BLaER1 (cell line): ENCODE measurements at regions not wholly inside any gene's neighbourhood (a gene's known extent, or its start where the extent isn't known, plus 50 kb on each side); places are given as distances from the start of the nearest gene placed in this dataset.

Experiments used
- H3K27ac ChIP-seq: shearing (Covaris generic); formaldehyde crosslinking; 2 replicates; pipeline ENCODE4 v1.8.1; 2022
- H3K27me3 ChIP-seq: shearing (Covaris generic); formaldehyde crosslinking; 2 replicates; pipeline ENCODE4 v1.8.1; 2022
- H3K36me3 ChIP-seq: shearing (Covaris generic); formaldehyde crosslinking; 2 replicates; pipeline ENCODE4 v1.8.1; 2022
- H3K4me1 ChIP-seq: shearing (Covaris generic); formaldehyde crosslinking; 2 replicates; pipeline ENCODE4 v1.8.1; 2022
- H3K4me2 ChIP-seq: shearing (Covaris generic); formaldehyde crosslinking; 2 replicates; pipeline ENCODE4 v1.8.1; 2022
- H3K4me3 ChIP-seq: shearing (Covaris generic); formaldehyde crosslinking; 2 replicates; pipeline ENCODE4 v1.8.1; 2022
- H3K9ac ChIP-seq: shearing (Covaris generic); formaldehyde crosslinking; 2 replicates; pipeline ENCODE4 v1.8.1; 2022
- H3K9me3 ChIP-seq: shearing (Covaris generic); formaldehyde crosslinking; 2 replicates; pipeline ENCODE4 v1.8.1; 2022
- H4K20me1 ChIP-seq: shearing (Covaris generic); formaldehyde crosslinking; 2 replicates; pipeline ENCODE4 v1.8.1; 2022
- Cebpa-rat ChIP-seq: shearing (Covaris generic); IDR thresholded peaks from 2 replicates; pipeline ENCODE4 v1.8.1; 2022

- Histone ChIP-seq H3K27ac (no peak overlapping the region), H4K20me1 (peaks cover 9% of the 10 kb centered on the region; the same call in 1 of the 2 replicates), H3K27me3 (peaks cover 48% of the 10 kb centered on the region), H3K4me1 (peaks cover 19% of the 10 kb centered on the region), H3K4me2 (peak overlapping the region; percentile 100), H3K9ac (peak overlapping the region; percentile 49), H3K4me3 (peak overlapping the region; percentile 71), H3K36me3 (no peaks in the 10 kb centered on the region), H3K9me3 (no peaks in the 10 kb centered on the region)
- TF ChIP-seq Cebpa-rat, result no peak
These were observed 73.3 kb upstream of the ZBED5 start for GRCh38 chr11:10930972-10931760.

GRCh38 chr11:10930224-10930971 lies 72.5 kb upstream of the ZBED5 start:
- TF ChIP-seq Cebpa-rat, result no peak
- H3K9me3 ChIP-seq, result no peaks in the 10 kb centered on the region
- peak overlapping the region; percentile 100 for H3K4me2 ChIP-seq
- peaks cover 48% of the 10 kb centered on the region for H3K27me3 ChIP-seq
- peak overlapping the region; percentile 49 for H3K9ac ChIP-seq
- H3K36me3 ChIP-seq, result no peaks in the 10 kb centered on the region
- peaks cover 9% of the 10 kb centered on the region; the same call in 1 of the 2 replicates for H4K20me1 ChIP-seq
- no peak overlapping the region for H3K27ac ChIP-seq
- peaks cover 19% of the 10 kb centered on the region for H3K4me1 ChIP-seq
- H3K4me3 ChIP-seq, result peak overlapping the region; percentile 71

GRCh38 chr11:10927538-10927937 lies 69.7 kb upstream of the ZBED5 start:
- Histone ChIP-seq H3K36me3 (no peaks in the 10 kb centered on the region), H3K9ac (no peak overlapping the region), H3K4me2 (no peak overlapping the region), H3K27me3 (peaks cover 38% of the 10 kb centered on the region), H3K9me3 (no peaks in the 10 kb centered on the region), H3K4me1 (peaks cover 11% of the 10 kb centered on the region), H3K4me3 (no peak overlapping the region), H3K27ac (no peak overlapping the region), H4K20me1 (peaks cover 9% of the 10 kb centered on the region; the same call in 1 of the 2 replicates)
- no peak for TF ChIP-seq Cebpa-rat

GRCh38 chr11:10926801-10927211 lies 69.0 kb upstream of the ZBED5 start:
- Histone ChIP-seq H3K9me3 (no peaks in the 10 kb centered on the region), H3K4me3 (no peak overlapping the region), H3K27ac (no peak overlapping the region), H3K4me1 (peaks cover 11% of the 10 kb centered on the region), H4K20me1 (peaks cover 9% of the 10 kb centered on the region; the same call in 1 of the 2 replicates), H3K36me3 (no peaks in the 10 kb centered on the region), H3K4me2 (no peak overlapping the region), H3K27me3 (peaks cover 31% of the 10 kb centered on the region), H3K9ac (no peak overlapping the region)
- no peak for TF ChIP-seq Cebpa-rat

- Histone ChIP-seq H3K4me1 (peaks cover under 1% of the 10 kb centered on the region; the same call in 1 of the 2 replicates), H3K27ac (no peak overlapping the region), H3K4me2 (no peak overlapping the region), H3K36me3 (no peaks in the 10 kb centered on the region), H4K20me1 (no peaks in the 10 kb centered on the region; the same call in 1 of the 2 replicates), H3K27me3 (peaks cover 17% of the 10 kb centered on the region), H3K9ac (no peak overlapping the region), H3K9me3 (no peaks in the 10 kb centered on the region), H3K4me3 (no peak overlapping the region)
- no peak for TF ChIP-seq Cebpa-rat
These were observed 67.5 kb upstream of the ZBED5 start for GRCh38 chr11:10925149-10925926.

- Histone ChIP-seq H3K27me3 (peaks cover 2% of the 10 kb centered on the region; the same call in 1 of the 2 replicates), H3K9ac (no peak overlapping the region), H4K20me1 (no peaks in the 10 kb centered on the region), H3K4me2 (no peak overlapping the region), H3K4me1 (no peaks in the 10 kb centered on the region), H3K9me3 (no peaks in the 10 kb centered on the region; the same call in 1 of the 2 replicates), H3K36me3 (no peaks in the 10 kb centered on the region), H3K4me3 (no peak overlapping the region), H3K27ac (no peak overlapping the region)
- TF ChIP-seq Cebpa-rat, result no peak
These were observed 66.0 kb upstream of the ZBED5 start for GRCh38 chr11:10923882-10924281.

- H3K4me3 ChIP-seq, result no peak overlapping the region
- H3K27ac ChIP-seq, result no peak overlapping the region
- peaks cover 4% of the 10 kb centered on the region for H3K9me3 ChIP-seq
- H3K36me3 ChIP-seq, result no peaks in the 10 kb centered on the region
- H3K27me3 ChIP-seq, result no peaks in the 10 kb centered on the region
- no peaks in the 10 kb centered on the region for H3K4me1 ChIP-seq
- no peak overlapping the region for H3K9ac ChIP-seq
- no peak for TF ChIP-seq Cebpa-rat
- no peaks in the 10 kb centered on the region for H4K20me1 ChIP-seq
- no peak overlapping the region for H3K4me2 ChIP-seq
These were observed 65.0 kb upstream of the ZBED5 start for GRCh38 chr11:10922892-10923291.

- Histone ChIP-seq H3K27me3 (no peaks in the 10 kb centered on the region), H3K9me3 (peaks cover 16% of the 10 kb centered on the region), H3K27ac (no peak overlapping the region), H3K36me3 (no peaks in the 10 kb centered on the region), H3K4me2 (no peak overlapping the region), H4K20me1 (no peaks in the 10 kb centered on the region), H3K9ac (no peak overlapping the region), H3K4me3 (no peak overlapping the region), H3K4me1 (no peaks in the 10 kb centered on the region)
- TF ChIP-seq Cebpa-rat, result no peak
These were observed 63.0 kb upstream of the ZBED5 start for GRCh38 chr11:10920875-10921274.

GRCh38 chr11:10920205-10920604 lies 62.4 kb upstream of the ZBED5 start:
- peaks cover 16% of the 10 kb centered on the region for H3K9me3 ChIP-seq
- no peak overlapping the region for H3K27ac ChIP-seq
- no peak for TF ChIP-seq Cebpa-rat
- H4K20me1 ChIP-seq, result no peaks in the 10 kb centered on the region
- no peaks in the 10 kb centered on the region for H3K4me1 ChIP-seq
- no peaks in the 10 kb centered on the region for H3K36me3 ChIP-seq
- no peak overlapping the region for H3K4me2 ChIP-seq
- no peak overlapping the region for H3K9ac ChIP-seq
- no peak overlapping the region for H3K4me3 ChIP-seq
- no peaks in the 10 kb centered on the region for H3K27me3 ChIP-seq
